HG03103 (cell line): ENCODE measurements at regions not wholly inside any gene's neighbourhood (a gene's known extent, or its start where the extent isn't known, plus 50 kb on each side); places are given as distances from the start of the nearest gene placed in this dataset.

Experiments used
- ATAC-seq: cut with Tn5 transposase; IDR thresholded peaks from one replicate; pipeline ENCODE4 v1.9.1; 2021; ENCODE audit warnings: low read depth; ENCODE audit not compliant: unreplicated experiment

GRCh38 chr14:101097109-101097793 lies 193.7 kb upstream of the RTL1 start:
- ATAC-seq, result no peak

GRCh38 chr14:101098177-101098576 lies 194.7 kb upstream of the RTL1 start:
- ATAC-seq, result no peak

GRCh38 chr14:101098641-101099040 lies 195.1 kb upstream of the RTL1 start:
- ATAC-seq, result no peak

- ATAC-seq, result no peak
Observed at GRCh38 chr14:101101456-101102056, 198.0 kb upstream of the RTL1 start.

GRCh38 chr14:101102875-101103274 lies 199.4 kb upstream of the RTL1 start:
- ATAC-seq, result no peak

GRCh38 chr14:101103321-101103901 lies 199.9 kb upstream of the RTL1 start:
- ATAC-seq, result no peak

- no peak for ATAC-seq
Observed at GRCh38 chr14:101104485-101104884, 201.0 kb upstream of the RTL1 start.

- ATAC-seq, result no peak
Observed at GRCh38 chr14:101105045-101105444, 201.5 kb upstream of the RTL1 start.

GRCh38 chr14:101108579-101109346 lies 205.2 kb upstream of the RTL1 start:
- ATAC-seq, result no peak

- ATAC-seq, result no peak
Observed at GRCh38 chr14:101109347-101109638, 205.8 kb upstream of the RTL1 start.

GRCh38 chr14:101109981-101110728 lies 206.6 kb upstream of the RTL1 start:
- no peak for ATAC-seq

- no peak for ATAC-seq
Observed at GRCh38 chr14:101110729-101111619, 207.5 kb upstream of the RTL1 start.

- ATAC-seq, result no peak
Observed at GRCh38 chr14:101111620-101112290, 208.2 kb upstream of the RTL1 start.

GRCh38 chr14:101112351-101113107 lies 209.0 kb upstream of the RTL1 start:
- ATAC-seq, result no peak

GRCh38 chr14:101113108-101113612 lies 209.6 kb upstream of the RTL1 start:
- no peak for ATAC-seq

GRCh38 chr14:101113835-101114725 lies 210.6 kb upstream of the RTL1 start:
- ATAC-seq, result no peak

- no peak for ATAC-seq
Observed at GRCh38 chr14:101114726-101115515, 211.4 kb upstream of the RTL1 start.
